Lower leg skin (tissue), 3 donors: ENCODE measurements at regions not wholly inside any gene's neighbourhood (a gene's known extent, or its start where the extent isn't known, plus 50 kb on each side); places are given as distances from the start of the nearest gene placed in this dataset.

Experiments used
- CTCF ChIP-seq, 3 donors: fragments of 450-650 bp; IDR thresholded peaks; one replicate each; pipeline ENCODE4 v1.5.1; 2016; ENCODE audit warnings: antibody characterized with exemption in 3 of 3, mild to moderate bottlenecking in 3 of 3, moderate library complexity in 2 of 3
- POLR2A ChIP-seq, 2 donors: fragments of 450-650 bp; IDR thresholded peaks; one replicate each; pipeline ENCODE4 v1.6.1; 2016 to 2017; ENCODE audit warnings: antibody characterized with exemption in 2 of 2, mild to moderate bottlenecking in 1 of 2, moderate library complexity in 1 of 2

- no peak for TF ChIP-seq CTCF (IDR thresholded peaks at IDR 0.05)
- no peak for TF ChIP-seq POLR2A (IDR thresholded peaks at IDR 0.05)
Observed at GRCh38 chr5:74372502-74373064, 267.9 kb downstream of the ENC1 start.
